ENCODE measurements at regions not wholly inside any gene's neighbourhood (a gene's known extent, or its start where the extent isn't known, plus 50 kb on each side); places are given as distances from the start of the nearest gene placed in this dataset.

DNA sequence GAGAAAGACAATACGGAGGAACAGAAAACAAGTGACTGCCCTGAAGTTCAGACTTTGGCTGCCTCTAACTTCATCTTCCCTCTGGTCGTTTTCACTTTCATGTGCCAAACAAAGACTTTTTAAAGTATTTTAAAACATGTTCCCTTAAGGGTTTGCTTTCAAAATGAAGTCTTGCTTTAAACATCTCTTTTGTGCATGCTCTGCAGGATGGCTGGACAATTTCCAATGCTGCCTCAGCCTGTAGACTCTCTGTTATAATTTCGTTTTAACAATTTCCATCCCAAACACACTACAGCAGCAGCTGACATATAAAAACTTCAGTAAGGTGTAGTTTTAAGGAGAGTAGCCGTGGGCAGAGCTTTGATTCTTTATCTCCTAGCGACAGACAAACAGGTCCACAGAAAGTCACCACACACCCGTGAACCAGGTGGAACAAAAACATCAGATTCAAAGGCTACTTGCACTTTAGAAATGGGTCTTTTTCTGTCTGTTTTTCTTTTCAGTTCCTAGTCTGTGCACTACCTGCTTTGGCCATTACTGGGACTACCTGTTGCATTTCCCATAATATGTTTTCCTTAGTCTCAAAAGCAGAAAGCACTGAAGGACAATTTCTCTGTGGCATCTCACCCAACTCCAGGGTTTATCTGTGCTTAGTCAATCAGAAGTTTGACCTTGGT is 308.9 kb downstream of the DTWD2 start:
- ATAC-seq (ENCODE audit: insufficient number of reproducible peaks, low FRiP score, low read depth) (no peak), DNase-seq (ENCODE audit: low spot score) (no peak)
- Histone ChIP-seq H3K4me3 (no peak overlapping the region), H3K4me1 (ENCODE audit: control insufficient read depth in 1 of 2, low read depth in 2 of 2) (no peaks in the 10 kb centered on the region), H3K9me3 (no peaks in the 10 kb centered on the region), H3K27ac (no peak overlapping the region), H3K27me3 (replicated peaks; ENCODE audit: insufficient read depth) (no peaks in the 10 kb centered on the region), H3K36me3 (no peaks in the 10 kb centered on the region)
- TF ChIP-seq, protein P1, sequence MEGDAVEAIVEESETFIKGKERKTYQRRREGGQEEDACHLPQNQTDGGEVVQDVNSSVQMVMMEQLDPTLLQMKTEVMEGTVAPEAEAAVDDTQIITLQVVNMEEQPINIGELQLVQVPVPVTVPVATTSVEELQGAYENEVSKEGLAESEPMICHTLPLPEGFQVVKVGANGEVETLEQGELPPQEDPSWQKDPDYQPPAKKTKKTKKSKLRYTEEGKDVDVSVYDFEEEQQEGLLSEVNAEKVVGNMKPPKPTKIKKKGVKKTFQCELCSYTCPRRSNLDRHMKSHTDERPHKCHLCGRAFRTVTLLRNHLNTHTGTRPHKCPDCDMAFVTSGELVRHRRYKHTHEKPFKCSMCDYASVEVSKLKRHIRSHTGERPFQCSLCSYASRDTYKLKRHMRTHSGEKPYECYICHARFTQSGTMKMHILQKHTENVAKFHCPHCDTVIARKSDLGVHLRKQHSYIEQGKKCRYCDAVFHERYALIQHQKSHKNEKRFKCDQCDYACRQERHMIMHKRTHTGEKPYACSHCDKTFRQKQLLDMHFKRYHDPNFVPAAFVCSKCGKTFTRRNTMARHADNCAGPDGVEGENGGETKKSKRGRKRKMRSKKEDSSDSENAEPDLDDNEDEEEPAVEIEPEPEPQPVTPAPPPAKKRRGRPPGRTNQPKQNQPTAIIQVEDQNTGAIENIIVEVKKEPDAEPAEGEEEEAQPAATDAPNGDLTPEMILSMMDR (IDR thresholded peaks at IDR 0.05) = no peak

DNA sequence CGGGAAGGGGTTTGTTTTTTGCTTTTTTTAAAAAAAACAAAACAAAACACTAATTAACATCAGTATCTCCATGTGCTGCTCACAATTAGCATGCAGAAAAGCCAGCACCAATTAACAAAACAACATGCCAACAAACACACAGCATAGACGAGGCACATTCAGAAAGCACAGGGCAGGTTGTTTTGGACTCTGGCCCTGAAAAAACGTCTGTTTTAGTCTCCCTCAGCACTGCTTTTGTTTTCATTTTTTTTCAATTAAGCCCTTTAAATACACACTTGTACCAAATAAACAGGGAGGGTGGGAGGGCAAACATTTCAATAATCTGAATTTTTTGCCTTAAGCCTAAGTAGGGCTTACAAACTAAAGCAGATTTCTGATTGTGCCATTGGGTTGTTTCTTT is 309.6 kb downstream of the DTWD2 start:
- Histone ChIP-seq H3K4me3 (no peak overlapping the region), H3K9me3 (peaks cover 5% of the 10 kb centered on the region), H3K36me3 (no peaks in the 10 kb centered on the region), H3K4me1 (ENCODE audit: control insufficient read depth in 1 of 2, low read depth in 2 of 2) (no peaks in the 10 kb centered on the region), H3K27ac (no peak overlapping the region), H3K27me3 (replicated peaks; ENCODE audit: insufficient read depth) (no peaks in the 10 kb centered on the region)
- ATAC-seq (ENCODE audit: insufficient number of reproducible peaks, low FRiP score, low read depth) (no peak), DNase-seq (ENCODE audit: low spot score) (no peak)
- TF ChIP-seq, protein P1 (IDR thresholded peaks at IDR 0.05) = no peak

DNA sequence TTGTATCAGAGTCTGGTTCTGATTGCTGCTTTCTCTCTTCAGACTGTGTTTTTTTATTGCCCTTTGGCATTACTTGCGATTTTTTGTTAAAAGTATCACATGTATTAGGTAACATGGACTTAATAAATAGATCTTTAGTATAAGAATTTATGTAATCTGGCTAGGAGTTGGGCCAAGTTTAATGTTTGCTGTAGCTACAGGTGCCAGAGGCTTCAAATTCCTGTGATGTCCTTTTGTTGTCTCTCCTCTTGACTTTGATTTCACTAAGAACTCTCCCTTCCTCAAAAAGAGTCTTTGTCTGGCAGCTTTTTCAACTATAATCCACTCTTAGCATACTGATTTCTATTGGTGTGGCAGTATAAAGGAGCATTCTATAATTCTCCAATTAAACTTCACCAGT is 313.1 kb downstream of the DTWD2 start:
- Histone ChIP-seq H3K27ac (no peak overlapping the region), H3K36me3 (no peaks in the 10 kb centered on the region), H3K9me3 (peaks cover 5% of the 10 kb centered on the region), H3K4me1 (ENCODE audit: control insufficient read depth in 1 of 2, low read depth in 2 of 2) (no peaks in the 10 kb centered on the region), H3K27me3 (replicated peaks; ENCODE audit: insufficient read depth) (no peaks in the 10 kb centered on the region), H3K4me3 (no peak overlapping the region)
- TF ChIP-seq, protein P1 (IDR thresholded peaks at IDR 0.05) = no peak
- DNase-seq (ENCODE audit: low spot score) = no peak
- no peak for ATAC-seq (ENCODE audit: insufficient number of reproducible peaks, low FRiP score, low read depth)

DNA sequence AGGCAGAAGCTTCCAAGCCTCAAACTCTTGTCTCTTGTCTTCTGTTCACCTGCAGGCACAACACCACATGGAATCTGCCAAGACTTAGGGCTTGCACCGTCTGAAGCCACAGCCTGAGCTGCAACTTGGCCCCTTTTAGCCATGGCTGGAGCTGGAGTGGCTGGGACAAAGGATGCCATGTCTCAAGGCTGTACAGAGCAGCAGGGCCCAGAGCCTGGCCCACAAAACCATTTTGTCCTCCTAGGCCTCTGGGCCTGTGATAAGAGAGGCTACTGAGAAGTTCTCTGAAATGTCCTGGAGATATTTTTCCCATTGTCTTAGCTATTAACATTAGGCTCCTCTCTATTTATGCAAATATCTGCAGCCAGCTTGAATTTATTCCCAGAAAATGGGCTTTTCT is 330.8 kb downstream of the DTWD2 start:
- ATAC-seq (ENCODE audit: insufficient number of reproducible peaks, low FRiP score, low read depth) (no peak), DNase-seq (ENCODE audit: low spot score) (no peak)
- Histone ChIP-seq H3K4me3 (no peak overlapping the region), H3K27me3 (replicated peaks; ENCODE audit: insufficient read depth) (no peaks in the 10 kb centered on the region), H3K27ac (no peak overlapping the region), H3K4me1 (ENCODE audit: control insufficient read depth in 1 of 2, low read depth in 2 of 2) (no peaks in the 10 kb centered on the region), H3K36me3 (no peaks in the 10 kb centered on the region), H3K9me3 (peaks cover 10% of the 10 kb centered on the region)
- TF ChIP-seq, protein P1 (IDR thresholded peaks at IDR 0.05) = no peak

DNA sequence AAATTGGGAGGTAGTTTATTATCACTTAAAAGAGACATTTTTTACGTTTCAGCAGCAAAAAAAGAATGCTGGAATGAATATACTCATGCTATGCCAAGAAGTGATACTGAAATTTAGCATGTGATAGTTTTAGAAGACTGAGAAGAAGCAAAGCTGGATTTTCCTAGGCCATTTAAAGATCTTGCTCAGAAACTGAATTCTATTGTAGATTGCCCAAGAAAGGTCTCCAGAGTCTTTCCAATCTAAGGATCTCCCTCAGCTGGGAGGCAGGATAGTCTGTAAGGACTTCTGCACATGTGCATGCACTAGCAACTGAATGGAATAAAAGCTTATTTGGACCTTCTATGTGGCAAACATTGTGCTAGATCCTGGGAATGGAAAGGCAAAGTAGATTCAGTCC is 334.5 kb downstream of the DTWD2 start:
- Histone ChIP-seq H3K4me1 (ENCODE audit: control insufficient read depth in 1 of 2, low read depth in 2 of 2) (no peaks in the 10 kb centered on the region), H3K27ac (no peak overlapping the region), H3K4me3 (no peak overlapping the region), H3K36me3 (no peaks in the 10 kb centered on the region), H3K27me3 (replicated peaks; ENCODE audit: insufficient read depth) (no peaks in the 10 kb centered on the region), H3K9me3 (peaks cover 10% of the 10 kb centered on the region)
- no peak for ATAC-seq (ENCODE audit: insufficient number of reproducible peaks, low FRiP score, low read depth)
- no peak for DNase-seq (ENCODE audit: low spot score)
- TF ChIP-seq, protein P1 (IDR thresholded peaks at IDR 0.05) = no peak

Data from thoracic aorta (tissue), 2 donors.